Esophagus muscularis mucosa (tissue), 4 donors: ENCODE measurements at regions not wholly inside any gene's neighbourhood (a gene's known extent, or its start where the extent isn't known, plus 50 kb on each side); places are given as distances from the start of the nearest gene placed in this dataset.

ENCODE experiments used
- CTCF ChIP-seq, 3 experiments: fragments of 200-600 bp in 2 of 3; fragments of 450-650 bp in 1 of 3; sonication (generic) in 2 of 3; IDR thresholded peaks; one replicate each; pipeline ENCODE4 v1.5.1; 2017 to 2019; ENCODE audit warnings: antibody characterized with exemption in 3 of 3, mild to moderate bottlenecking in 2 of 3, moderate library complexity in 1 of 3
- EP300 ChIP-seq: sonication (generic); formaldehyde crosslinking; IDR thresholded peaks from one replicate; pipeline ENCODE4 v1.6.1; 2017; ENCODE audit warnings: antibody characterized with exemption
- POLR2A ChIP-seq: fragments of 450-650 bp; IDR thresholded peaks from one replicate; pipeline ENCODE4 v1.6.1; 2017; ENCODE audit warnings: antibody characterized with exemption, moderate library complexity, mild to moderate bottlenecking, low read depth
- POLR2AphosphoS5 ChIP-seq, 2 donors: sonication (generic); formaldehyde crosslinking; IDR thresholded peaks; one replicate each; pipeline ENCODE4 v1.6.1; 2017; ENCODE audit warnings: antibody characterized with exemption in 2 of 2

DNA sequence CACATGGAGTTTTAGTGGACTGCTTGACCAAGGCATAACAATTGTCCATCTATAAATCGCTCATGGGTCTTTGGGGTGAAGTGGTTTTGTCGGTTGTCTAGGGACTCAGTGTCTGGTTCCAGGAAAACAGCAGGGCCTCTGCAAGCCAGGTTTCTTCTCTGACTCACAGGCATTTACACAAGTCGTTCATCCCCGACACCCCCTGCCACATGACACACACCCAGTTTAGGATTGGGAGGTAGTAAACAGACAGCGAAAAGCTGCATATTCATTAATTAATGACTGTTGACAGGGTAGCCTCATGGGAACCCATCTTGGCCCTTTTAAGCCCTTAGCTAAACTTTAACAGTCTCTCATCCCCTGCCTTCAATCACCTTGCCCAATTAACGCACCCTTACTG lies 194.8 kb upstream of the ACVR2A start:
- TF ChIP-seq CTCF (IDR thresholded peaks at IDR 0.05) (no peak), POLR2AphosphoS5 (IDR thresholded peaks at IDR 0.05) (no peak), POLR2A (no peak), EP300 (no peak)
